NCI-H187 (cell line): ENCODE measurements at regions not wholly inside any gene's neighbourhood (a gene's known extent, or its start where the extent isn't known, plus 50 kb on each side); places are given as distances from the start of the nearest gene placed in this dataset.

ENCODE experiments used
- DNase-seq, 2 experiments: peaks; one replicate each; lab custom pipeline; 2025; lab: John Stamatoyannopoulos, UW

DNA sequence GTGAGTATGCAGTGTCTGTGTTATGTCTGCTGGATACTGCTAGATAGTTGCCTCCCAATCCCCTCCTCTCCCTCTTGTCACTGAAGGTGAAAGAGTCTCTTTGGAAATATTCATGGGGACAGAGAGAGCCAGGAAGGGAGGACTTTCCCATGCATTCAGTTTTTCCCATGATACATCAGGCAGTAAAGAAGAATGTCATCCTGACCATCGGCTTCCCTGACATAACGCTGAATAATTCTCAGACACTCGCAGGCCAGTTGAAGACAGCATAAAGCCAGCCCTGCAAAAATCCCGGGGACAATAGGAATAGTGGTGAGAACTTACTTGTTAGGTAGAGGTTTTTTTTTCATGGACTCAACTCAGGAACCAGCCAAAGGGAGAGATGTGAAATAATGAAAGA is 58.1 kb downstream of the KLF4 start:
- DNase-seq, result no peak

DNA sequence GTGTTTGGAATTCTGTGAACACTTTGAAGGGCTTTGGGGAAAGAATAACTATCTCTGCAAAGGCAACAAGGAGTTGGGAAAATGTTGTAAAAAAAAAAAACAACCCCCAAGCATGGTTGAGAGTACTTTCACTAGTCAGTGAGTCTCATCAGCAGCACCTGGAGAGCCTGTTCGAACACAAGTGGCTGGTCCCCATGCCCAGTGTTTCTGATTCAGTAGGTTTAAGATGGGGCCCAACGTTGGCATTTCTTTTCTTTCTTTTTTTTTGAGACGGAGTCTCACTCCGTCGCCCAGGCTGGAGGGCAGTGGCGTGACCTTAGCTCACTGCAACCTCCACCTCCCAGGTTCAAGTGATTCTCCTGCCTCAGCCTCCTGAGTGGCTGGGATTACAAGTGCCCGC is 59.5 kb downstream of the KLF4 start:
- DNase-seq, result no peak

DNA sequence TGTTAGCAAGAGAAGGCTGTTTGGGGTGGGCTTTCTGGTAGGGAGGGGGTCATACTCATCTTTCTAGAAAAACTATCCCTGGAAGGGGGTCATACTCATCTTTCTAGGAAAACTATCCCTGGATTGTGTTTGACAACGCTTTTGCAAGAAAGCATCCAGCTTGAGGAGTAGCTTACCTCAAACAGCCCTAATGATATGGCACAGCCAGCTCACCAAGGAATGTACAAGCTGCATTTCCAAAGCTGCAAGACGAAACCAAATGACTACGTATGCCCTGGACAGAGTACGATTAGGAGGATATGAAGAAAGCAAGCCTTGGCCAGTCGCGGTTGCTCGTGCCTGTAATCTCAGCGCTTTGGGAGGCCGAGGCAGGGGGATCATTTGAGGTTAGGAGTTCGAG is 63.4 kb downstream of the KLF4 start:
- no peak for DNase-seq

DNA sequence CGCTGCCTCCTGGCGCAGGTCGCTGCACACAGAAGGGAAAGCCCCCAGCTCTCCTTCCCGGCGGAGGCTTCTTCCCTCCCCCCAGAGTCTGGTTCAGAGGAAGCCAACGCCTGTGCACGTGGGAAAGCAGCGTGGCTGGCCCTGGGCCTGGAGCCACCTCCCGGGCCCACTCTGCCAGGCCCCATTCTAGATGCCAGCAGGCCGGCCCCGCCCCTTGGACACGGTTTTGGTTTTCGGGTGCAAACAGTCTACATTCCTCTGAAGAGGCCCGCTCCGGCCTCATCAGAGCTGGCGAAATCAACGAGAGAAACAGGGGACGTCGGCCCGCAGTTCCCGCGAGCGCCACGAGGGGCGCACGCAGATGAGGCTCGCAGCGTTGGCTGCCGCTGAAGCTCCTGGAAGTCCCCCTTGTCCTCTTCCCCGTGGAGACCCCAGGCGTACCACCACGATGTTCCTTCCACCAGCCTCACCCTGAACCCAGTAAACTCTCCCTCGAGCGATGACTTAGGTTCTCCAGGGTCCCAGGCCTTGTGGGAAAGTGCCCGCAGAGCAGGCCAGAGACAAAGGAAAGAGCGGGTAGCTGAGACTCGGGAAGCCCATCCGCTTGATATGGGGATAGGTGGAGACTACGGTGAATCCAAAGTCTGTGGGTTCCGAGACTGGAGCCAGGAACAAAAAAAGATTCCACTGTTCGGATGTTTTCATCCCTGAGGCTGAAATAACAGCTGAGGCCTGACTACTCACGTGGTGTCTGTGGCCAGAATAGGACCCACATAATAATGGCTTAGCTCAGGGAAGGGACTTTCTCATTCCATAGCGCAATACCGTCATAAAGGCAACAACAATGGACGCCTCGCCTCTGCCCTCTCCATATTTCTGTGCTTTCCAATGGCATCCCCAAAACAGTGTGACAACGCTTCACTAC is 64.2 kb downstream of the KLF4 start:
- DNase-seq, result no peak

DNA sequence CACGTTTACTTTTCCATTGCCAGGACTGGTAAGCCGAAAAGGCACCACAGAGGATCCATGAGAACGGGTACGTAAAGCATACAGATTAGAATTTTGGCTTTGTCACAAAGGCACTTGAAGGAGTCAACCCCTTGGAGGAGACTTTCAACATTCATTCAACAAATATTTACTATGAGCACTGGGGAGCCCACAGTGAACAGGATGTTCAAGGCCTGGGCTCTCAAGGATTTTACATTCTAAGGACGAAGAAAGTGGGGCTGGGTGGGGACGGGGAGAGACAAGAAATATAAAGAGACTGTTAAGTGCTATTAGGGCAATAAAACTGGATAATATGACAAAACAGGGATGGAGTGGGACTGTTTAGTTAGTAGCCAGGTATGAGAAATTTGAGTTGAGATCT is 66.0 kb downstream of the KLF4 start:
- DNase-seq, result no peak

DNA sequence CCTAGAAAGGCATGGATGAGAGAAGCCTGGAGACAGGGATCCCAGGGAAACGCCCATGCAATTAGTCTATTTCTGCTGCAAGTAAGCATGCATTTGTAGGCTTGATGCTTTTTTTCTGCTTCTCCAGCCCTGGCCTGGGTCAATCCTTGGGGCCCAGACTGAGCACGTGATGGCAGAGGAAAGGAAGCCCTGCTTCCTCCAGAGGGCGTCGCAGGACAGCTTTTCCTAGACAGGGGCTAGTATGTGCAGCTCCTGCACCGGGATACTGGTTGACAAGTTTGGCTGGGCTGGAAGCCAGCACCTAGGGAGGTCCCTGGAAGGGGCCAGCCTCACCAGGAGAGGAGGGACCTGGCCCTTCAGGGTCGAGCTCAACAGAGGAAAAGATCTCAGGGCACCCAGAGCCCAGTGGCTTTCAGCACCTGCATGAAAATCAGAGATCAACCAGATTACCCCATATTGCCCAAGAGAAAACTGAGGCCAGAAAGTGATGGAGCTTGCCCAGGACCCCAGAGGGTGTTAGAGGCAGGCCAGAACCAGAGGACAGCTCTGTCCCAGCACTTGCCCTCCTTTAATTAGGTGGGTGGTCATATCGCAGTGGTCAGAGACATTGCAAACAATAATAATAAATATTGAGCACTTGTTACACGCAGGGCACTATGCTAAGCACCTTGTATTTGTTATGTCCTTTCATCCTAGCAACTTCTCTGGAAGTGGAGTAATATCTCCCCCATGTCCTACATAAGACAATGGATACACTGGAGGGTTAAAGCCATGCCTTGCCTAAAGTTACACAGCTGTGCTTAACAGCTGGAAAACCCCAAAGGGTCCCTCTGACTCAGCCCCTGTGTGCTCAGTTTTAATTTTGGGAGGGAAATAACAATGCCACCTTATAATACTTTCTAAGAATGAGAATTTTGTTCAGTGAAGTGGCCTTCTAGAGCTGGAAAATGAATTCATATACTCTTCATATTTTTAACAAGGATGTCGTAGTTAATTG is 67.1 kb downstream of the KLF4 start:
- peak in 1 of 2 experiments; percentile 3 for DNase-seq

DNA sequence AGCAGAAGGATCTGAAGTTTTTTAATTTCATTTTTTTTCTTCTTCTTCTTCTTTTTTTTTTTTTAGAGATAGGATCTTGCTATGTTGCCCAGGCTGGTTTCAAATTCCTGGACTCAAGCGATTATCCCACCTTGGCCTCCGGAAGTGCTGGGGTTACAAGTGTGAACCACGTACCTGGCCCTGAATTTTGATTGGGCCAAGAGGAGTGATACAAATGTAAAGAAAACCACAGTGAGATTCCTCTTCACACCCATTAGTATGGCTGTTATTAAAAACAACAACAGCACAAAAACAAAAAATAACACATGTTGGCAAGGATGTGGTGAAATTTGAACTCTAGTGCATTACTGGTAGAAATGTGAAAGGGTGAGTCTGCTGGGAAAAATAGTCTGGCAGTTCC is 79.1 kb downstream of the KLF4 start:
- no peak for DNase-seq

DNA sequence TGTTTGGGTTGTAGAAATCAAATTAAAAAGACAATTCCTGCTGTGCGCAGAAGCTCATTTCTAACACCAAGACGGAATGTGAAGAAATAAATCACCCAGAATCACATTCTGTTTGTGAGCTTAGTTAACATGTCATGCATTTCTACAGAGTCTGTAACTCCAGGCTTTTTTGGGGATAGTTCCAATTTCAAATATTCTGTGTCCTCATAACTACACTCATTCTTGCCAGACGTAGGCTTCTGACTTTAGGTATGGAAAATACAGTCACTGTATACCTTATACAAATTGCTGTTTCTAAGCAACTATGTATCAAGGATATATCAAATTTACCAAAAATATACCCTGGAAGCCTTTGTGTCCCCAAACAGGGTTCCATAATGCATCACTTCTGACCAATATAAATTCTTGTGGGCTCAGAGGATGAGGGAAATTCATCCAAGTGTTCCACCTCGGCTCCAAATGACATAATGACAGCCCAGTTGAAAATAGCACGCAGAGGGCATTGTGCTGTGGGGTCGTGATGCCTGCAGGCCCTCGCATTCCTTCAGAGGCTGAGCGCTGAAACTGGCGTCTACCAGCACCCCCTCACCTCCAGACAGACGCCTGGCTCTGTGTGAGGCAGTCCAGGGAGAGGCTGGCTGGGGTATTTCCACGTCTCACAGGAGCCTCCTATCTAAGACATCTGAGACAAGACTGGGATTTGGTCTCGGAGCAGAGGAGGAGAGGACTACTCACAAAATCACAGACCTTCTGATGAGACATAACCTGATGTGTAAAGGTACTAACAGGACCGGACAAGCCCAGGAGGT is 79.8 kb downstream of the KLF4 start:
- DNase-seq, result no peak

DNA sequence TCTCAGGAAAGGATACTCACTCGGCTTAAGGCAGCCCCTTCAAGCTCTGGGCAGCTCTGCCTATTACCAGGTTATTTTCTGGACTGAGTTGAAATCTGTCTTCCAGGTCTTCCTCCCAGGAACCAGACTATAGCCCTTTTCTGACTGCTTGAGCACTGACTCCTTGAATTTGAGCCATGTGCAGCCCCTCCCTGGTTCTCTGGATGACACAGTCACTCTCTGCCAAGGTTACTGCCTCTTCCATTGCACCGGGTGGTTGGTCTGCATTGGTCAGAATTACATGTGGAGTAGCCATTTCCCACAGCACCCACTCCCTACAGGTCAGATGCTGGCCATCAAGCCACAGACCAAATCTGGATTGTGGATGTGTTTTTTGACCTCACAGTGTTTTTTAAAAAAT is 81.9 kb downstream of the KLF4 start:
- no peak for DNase-seq

DNA sequence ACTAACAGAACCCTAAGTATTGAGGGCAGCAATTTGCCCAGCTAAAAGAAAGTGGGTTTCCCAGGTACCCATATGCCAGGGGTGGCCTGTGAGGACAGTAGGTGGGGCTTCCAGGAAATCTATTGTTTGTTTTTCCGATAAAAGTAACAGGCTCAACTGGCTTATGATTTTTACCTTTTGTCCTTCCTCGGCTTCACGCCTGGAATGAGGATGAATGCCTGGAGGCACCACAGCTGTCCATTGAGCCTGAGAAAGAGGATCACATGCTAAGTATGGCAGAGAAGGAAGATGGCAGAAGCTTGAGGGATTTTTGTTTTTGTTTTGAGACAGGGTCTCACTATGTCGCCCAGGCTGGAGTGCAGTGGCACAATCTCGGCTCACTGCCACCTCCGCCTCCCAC is 84.1 kb downstream of the KLF4 start:
- no peak for DNase-seq

DNA sequence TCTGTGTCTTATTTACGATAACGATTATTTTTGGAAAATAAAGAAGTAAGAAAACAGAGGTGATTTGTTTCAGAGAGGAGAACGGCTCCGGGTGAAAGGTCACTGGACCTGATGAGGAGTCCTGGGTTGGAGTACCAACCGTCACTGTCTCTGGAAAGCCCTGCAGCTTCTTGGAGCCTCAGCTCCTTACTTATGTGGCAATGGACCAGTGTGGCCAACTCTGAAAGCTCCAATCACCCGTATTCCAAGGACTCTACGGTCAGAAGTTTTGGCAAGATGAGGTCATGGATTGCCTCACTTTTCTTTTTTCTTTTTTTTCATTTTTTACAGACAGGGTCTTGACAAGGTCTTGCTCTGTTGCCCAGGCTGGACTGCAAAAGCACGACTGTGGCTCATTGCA is 84.8 kb downstream of the KLF4 start:
- DNase-seq, result no peak

DNA sequence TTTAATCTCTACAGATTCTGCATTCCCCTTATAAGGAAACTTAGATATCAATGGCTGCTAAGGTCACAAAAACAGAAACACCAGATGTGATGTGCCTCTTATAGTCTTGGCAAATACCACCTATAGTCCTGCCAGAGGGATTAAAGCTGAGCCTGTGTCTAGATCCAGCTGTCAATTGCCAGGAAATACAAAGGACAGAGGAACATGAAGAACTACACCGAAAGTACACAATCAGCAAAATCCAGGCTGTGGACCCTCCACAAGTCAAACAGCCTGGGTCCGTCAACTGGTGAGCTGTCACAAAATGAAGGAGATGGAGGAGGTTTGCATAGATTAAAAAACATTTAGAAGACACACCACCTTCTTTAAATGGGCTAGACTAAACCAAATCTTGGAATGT is 85.4 kb downstream of the KLF4 start:
- no peak for DNase-seq

DNA sequence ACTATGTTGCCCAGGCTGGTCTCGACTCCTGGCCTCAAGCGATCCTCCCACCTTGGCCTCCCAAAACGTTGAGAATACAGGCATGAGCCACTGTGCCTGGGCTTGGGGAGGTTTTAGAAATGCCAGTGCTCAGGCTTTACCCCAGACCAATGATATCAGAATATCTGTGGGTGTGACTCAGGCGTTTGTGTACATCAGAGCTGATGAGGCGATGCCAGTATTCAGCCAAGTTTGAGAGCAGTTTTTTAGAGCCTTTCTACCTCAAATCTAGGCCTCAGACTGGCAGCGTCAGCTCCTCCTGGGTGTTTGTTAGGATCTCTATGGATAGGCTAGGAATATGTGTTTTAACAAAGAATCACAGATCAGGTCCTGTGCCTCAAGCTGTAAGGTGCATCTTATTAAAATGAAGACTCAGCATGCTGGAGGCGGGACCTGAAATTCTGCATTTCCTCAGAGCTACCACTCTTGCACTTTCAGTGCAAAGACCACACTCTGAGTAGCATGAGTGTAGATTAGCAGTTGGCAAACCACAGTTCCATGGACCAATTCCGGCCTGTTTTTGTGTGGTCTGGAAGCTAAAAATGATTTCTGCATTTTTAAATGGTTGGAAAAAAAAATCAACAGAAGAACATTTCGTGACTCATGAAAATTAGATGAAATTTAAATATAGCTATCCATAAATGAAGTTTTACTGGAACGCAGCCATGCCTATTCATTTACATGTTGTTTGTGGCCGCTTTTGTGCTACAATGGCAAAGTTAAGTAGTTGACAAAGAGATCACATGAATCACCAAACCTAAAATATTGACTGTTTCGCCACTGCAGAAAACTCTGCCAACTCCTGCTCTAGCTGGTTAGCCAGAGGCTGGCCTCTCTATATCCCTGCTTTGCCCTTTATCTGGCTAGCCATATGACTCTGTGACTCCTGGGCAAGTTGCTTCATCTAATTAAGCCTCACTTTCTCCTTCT is 92.2 kb downstream of the KLF4 start:
- no peak for DNase-seq

DNA sequence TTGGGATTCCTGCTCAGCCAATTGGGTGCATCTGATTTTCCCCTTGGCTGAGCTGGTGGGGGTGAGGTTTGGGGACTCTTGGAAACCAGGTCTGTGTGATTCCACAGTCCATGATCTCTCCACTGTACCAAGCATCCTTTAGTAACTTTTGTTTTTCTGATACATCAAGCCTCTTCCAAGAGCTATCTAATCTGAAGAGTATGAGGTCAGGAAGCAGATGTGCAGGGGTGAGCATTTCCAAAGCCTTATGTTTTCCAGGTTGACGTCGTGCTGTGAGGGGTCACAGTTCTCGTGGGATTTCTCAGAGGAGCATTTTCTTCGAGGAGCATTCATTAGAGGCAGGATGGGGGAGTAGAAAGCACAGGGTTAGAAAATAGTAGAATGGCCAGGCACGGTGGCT is 95.3 kb downstream of the KLF4 start:
- DNase-seq, result no peak

DNA sequence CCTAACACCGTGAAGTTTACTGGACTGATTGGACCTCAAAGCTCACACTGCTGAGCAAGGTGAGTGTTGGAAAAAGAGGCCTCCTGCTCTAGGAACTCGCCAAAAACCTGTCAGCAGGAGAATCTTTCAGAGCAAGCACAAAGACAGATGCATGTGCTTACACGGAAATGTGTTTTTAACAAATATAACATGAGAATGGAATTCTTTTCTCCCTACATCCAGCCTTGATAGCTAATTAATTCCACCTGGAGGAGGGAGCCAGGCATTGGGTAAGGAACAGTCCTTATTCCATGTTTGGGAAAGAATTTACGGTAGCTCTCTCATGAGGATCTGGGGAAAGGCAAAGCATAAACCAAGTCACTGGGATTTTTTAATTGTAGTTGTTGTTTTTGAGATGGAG is 98.8 kb downstream of the KLF4 start:
- DNase-seq, result no peak

DNA sequence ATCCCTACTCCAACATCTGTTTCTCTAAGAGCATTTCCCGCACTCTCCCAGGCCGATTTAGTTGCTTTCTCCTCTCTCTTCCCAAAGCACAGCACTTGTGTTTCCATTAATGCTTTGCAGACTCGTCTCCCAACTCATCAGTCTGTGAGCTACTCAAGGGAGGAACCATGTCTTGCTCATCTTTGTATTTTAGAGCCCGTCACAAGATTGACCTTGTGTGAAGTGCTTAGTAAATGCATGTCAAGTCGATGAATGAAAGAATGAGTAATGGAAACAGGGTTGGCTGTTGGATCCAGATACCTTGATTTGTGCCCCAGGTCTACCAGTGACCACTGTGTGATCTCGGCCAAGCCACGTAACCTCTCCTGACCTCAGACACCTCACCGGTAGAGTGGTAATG is 99.3 kb downstream of the KLF4 start:
- DNase-seq, result no peak

DNA sequence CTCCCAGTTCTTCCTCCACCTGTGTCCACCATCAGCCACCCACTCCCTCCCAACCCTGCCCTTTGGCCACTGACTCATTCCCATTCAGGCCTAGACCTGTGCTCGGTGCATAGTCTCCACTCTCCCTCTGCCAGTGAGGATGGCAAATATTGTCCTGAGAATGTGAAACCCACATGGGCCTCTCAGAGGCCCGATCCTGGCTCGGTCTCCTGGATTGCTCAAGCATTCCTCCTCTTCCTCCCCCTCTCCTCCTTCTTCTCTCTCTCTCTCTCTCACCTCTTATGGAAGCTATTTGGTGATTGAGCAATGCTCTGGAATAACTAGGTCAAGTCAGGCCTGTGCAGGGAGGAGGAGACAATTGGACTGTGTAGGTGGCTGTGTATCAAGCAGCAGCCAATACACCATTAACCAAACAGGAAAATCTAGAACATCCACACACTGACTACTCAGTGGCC is 99.9 kb downstream of the KLF4 start:
- DNase-seq, result no peak

DNA sequence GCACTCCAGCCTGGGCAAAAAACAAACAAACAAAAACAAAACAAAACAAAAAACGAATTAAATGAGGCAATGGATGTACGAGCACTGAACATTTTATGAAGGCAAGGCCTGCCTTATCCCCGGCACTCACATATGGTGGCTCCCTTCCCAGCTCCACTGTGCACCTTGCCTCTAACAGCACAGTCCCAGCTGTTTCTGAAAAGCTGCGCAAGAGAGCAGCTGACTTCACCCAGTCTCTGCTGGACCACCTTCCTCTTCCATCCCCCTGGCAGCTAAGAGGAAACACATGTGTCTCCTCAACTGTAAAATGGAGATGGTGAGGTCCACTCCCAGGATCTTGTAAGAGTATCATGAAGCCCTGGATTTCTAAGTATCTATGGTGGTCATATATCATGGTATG is 100.7 kb downstream of the KLF4 start:
- DNase-seq, result no peak

DNA sequence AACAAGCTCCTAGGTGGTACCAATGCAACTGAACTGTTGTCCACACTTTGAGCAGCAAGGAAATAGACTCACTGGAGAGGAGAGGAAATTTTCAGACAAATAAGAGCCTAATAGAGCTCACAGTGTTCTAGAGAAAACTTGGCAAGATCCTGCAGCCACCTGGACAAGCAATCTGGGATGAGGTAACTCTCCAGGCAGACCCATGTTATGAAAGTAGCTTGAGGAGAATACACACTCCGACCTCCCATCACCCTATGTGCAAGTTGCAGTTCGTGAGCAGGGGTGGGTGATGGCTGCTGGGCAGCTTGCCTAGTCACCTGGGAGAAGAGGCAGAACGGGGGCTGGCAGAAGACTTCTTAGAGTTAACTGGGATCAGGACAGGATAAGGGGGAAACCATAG is 102.2 kb downstream of the KLF4 start:
- DNase-seq, result no peak

DNA sequence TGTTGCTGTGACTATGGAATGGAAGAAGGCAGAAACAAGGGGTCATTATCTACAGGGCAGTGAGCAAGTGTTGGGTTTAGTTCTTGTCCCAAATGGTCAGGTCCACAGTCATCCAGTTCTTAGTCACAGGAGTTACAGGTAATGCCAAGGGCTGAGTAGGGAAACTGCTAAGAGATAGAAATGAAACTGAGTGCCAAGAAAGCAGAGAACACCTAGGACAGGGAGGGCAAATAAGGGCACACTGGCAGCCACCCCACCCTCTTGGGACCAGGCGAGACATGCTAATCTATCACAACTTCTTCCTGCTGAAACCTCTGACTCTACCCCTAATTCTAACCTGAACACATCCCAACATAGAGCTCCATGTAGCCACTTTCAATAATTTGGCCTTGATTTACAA is 103.2 kb downstream of the KLF4 start:
- DNase-seq, result no peak
